ENCODE measurements at regions not wholly inside any gene's neighbourhood (a gene's known extent, or its start where the extent isn't known, plus 50 kb on each side); places are given as distances from the start of the nearest gene placed in this dataset.

DNA sequence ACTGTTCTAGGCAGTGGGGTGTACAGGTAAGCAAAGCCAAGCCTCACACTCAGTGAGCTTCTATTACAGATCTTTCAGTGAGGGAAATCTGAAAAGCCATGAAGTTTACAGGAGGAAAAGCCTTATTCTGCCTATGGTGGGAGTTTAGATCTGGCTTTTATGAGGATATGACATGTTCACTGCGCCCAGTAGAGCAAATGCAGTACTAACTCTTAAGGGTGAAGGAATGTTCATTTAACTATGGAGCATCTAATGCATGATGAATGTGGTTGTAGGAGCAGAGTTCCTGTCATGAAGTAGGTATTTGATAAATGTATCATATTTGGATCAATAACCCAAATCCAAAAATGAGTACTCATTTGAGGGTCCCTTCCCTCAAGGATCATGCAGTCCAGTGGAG is 230.2 kb upstream of the PAPPA start:
- ChIA-PET CTCF (no interaction called here), POLR2A (no interaction called here)
- Mint-ChIP-seq H3K27ac (no peak overlapping the region), H3K9me3 (peaks cover 4% of the 10 kb centered on the region; the same call in 1 of the 2 replicates), H3K4me1 (no peaks in the 10 kb centered on the region), H3K27me3 (ENCODE audit: low read depth) (no peaks in the 10 kb centered on the region; the same call in 1 of the 2 replicates), H3K36me3 (no peaks in the 10 kb centered on the region), H3K4me3 (no peak overlapping the region)
- no peak for ATAC-seq
- TF ChIP-seq, protein P1, sequence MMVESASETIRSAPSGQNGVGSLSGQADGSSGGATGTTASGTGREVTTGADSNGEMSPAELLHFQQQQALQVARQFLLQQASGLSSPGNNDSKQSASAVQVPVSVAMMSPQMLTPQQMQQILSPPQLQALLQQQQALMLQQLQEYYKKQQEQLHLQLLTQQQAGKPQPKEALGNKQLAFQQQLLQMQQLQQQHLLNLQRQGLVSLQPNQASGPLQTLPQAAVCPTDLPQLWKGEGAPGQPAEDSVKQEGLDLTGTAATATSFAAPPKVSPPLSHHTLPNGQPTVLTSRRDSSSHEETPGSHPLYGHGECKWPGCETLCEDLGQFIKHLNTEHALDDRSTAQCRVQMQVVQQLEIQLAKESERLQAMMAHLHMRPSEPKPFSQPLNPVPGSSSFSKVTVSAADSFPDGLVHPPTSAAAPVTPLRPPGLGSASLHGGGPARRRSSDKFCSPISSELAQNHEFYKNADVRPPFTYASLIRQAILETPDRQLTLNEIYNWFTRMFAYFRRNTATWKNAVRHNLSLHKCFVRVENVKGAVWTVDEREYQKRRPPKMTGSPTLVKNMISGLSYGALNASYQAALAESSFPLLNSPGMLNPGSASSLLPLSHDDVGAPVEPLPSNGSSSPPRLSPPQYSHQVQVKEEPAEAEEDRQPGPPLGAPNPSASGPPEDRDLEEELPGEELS (CRISPR knock-in tag; IDR thresholded peaks at IDR 0.05): no peak
- TF ChIP-seq, protein P2, sequence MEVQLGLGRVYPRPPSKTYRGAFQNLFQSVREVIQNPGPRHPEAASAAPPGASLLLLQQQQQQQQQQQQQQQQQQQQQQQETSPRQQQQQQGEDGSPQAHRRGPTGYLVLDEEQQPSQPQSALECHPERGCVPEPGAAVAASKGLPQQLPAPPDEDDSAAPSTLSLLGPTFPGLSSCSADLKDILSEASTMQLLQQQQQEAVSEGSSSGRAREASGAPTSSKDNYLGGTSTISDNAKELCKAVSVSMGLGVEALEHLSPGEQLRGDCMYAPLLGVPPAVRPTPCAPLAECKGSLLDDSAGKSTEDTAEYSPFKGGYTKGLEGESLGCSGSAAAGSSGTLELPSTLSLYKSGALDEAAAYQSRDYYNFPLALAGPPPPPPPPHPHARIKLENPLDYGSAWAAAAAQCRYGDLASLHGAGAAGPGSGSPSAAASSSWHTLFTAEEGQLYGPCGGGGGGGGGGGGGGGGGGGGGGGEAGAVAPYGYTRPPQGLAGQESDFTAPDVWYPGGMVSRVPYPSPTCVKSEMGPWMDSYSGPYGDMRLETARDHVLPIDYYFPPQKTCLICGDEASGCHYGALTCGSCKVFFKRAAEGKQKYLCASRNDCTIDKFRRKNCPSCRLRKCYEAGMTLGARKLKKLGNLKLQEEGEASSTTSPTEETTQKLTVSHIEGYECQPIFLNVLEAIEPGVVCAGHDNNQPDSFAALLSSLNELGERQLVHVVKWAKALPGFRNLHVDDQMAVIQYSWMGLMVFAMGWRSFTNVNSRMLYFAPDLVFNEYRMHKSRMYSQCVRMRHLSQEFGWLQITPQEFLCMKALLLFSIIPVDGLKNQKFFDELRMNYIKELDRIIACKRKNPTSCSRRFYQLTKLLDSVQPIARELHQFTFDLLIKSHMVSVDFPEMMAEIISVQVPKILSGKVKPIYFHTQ (CRISPR knock-in tag; IDR thresholded peaks at IDR 0.05): no peak
- TF ChIP-seq SMAD4 (CRISPR knock-in tag; IDR thresholded peaks at IDR 0.05) (no peak), TP53 (CRISPR knock-in tag; IDR thresholded peaks at IDR 0.05) (no peak), HMGA2 (CRISPR knock-in tag; IDR thresholded peaks at IDR 0.05) (no peak), ZNF396 (CRISPR knock-in tag; IDR thresholded peaks at IDR 0.05; ENCODE audit: borderline replicate concordance) (no peak), JUN (CRISPR knock-in tag; IDR thresholded peaks at IDR 0.05) (no peak), ZNF138 (CRISPR knock-in tag; conservative IDR thresholded peaks at IDR 0.05) (no peak)
- TF ChIP-seq, protein P3, sequence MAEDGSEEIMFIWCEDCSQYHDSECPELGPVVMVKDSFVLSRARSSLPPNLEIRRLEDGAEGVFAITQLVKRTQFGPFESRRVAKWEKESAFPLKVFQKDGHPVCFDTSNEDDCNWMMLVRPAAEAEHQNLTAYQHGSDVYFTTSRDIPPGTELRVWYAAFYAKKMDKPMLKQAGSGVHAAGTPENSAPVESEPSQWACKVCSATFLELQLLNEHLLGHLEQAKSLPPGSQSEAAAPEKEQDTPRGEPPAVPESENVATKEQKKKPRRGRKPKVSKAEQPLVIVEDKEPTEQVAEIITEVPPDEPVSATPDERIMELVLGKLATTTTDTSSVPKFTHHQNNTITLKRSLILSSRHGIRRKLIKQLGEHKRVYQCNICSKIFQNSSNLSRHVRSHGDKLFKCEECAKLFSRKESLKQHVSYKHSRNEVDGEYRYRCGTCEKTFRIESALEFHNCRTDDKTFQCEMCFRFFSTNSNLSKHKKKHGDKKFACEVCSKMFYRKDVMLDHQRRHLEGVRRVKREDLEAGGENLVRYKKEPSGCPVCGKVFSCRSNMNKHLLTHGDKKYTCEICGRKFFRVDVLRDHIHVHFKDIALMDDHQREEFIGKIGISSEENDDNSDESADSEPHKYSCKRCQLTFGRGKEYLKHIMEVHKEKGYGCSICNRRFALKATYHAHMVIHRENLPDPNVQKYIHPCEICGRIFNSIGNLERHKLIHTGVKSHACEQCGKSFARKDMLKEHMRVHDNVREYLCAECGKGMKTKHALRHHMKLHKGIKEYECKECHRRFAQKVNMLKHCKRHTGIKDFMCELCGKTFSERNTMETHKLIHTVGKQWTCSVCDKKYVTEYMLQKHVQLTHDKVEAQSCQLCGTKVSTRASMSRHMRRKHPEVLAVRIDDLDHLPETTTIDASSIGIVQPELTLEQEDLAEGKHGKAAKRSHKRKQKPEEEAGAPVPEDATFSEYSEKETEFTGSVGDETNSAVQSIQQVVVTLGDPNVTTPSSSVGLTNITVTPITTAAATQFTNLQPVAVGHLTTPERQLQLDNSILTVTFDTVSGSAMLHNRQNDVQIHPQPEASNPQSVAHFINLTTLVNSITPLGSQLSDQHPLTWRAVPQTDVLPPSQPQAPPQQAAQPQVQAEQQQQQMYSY (CRISPR knock-in tag; IDR thresholded peaks at IDR 0.05): no peak
- TF ChIP-seq, protein P4, sequence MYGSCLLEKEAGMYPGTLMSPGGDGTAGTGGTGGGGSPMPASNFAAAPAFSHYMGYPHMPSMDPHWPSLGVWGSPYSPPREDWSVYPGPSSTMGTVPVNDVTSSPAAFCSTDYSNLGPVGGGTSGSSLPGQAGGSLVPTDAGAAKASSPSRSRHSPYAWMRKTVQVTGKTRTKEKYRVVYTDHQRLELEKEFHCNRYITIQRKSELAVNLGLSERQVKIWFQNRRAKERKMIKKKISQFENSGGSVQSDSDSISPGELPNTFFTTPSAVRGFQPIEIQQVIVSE (CRISPR knock-in tag; IDR thresholded peaks at IDR 0.05; ENCODE audit: borderline replicate concordance): no peak
- TF ChIP-seq, protein P5, sequence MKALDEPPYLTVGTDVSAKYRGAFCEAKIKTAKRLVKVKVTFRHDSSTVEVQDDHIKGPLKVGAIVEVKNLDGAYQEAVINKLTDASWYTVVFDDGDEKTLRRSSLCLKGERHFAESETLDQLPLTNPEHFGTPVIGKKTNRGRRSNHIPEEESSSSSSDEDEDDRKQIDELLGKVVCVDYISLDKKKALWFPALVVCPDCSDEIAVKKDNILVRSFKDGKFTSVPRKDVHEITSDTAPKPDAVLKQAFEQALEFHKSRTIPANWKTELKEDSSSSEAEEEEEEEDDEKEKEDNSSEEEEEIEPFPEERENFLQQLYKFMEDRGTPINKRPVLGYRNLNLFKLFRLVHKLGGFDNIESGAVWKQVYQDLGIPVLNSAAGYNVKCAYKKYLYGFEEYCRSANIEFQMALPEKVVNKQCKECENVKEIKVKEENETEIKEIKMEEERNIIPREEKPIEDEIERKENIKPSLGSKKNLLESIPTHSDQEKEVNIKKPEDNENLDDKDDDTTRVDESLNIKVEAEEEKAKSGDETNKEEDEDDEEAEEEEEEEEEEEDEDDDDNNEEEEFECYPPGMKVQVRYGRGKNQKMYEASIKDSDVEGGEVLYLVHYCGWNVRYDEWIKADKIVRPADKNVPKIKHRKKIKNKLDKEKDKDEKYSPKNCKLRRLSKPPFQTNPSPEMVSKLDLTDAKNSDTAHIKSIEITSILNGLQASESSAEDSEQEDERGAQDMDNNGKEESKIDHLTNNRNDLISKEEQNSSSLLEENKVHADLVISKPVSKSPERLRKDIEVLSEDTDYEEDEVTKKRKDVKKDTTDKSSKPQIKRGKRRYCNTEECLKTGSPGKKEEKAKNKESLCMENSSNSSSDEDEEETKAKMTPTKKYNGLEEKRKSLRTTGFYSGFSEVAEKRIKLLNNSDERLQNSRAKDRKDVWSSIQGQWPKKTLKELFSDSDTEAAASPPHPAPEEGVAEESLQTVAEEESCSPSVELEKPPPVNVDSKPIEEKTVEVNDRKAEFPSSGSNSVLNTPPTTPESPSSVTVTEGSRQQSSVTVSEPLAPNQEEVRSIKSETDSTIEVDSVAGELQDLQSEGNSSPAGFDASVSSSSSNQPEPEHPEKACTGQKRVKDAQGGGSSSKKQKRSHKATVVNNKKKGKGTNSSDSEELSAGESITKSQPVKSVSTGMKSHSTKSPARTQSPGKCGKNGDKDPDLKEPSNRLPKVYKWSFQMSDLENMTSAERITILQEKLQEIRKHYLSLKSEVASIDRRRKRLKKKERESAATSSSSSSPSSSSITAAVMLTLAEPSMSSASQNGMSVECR (CRISPR knock-in tag; IDR thresholded peaks at IDR 0.05; ENCODE audit: borderline replicate concordance): no peak
- TF ChIP-seq, protein P6, sequence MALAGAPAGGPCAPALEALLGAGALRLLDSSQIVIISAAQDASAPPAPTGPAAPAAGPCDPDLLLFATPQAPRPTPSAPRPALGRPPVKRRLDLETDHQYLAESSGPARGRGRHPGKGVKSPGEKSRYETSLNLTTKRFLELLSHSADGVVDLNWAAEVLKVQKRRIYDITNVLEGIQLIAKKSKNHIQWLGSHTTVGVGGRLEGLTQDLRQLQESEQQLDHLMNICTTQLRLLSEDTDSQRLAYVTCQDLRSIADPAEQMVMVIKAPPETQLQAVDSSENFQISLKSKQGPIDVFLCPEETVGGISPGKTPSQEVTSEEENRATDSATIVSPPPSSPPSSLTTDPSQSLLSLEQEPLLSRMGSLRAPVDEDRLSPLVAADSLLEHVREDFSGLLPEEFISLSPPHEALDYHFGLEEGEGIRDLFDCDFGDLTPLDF (CRISPR knock-in tag; IDR thresholded peaks at IDR 0.05): no peak
- DNase-seq (ENCODE audit: low spot score): no peak
